GM19351 (cell line): ENCODE measurements at regions not wholly inside any gene's neighbourhood (a gene's known extent, or its start where the extent isn't known, plus 50 kb on each side); places are given as distances from the start of the nearest gene placed in this dataset.
A peak's percentile ranks its signal among the peaks of the same experiment; 100 is the strongest.

Experiments used
- ATAC-seq: cut with Tn5 transposase; IDR thresholded peaks from one replicate; pipeline ENCODE4 v1.9.1; 2021; ENCODE audit warnings: mild to moderate bottlenecking, moderate library complexity; ENCODE audit not compliant: unreplicated experiment

- ATAC-seq = no peak
Measured at GRCh38 chr5:93279296-93279963, 301.6 kb downstream of the NR2F1-AS1 start.

GRCh38 chr5:93278896-93279295, 302.1 kb downstream of the NR2F1-AS1 start:
- ATAC-seq = no peak

- ATAC-seq = no peak
Measured at GRCh38 chr5:93277051-93277450, 304.0 kb downstream of the NR2F1-AS1 start.

- ATAC-seq = no peak
Measured at GRCh38 chr5:93275376-93275775, 305.6 kb downstream of the NR2F1-AS1 start.

- ATAC-seq = no peak
Measured at GRCh38 chr5:93274291-93274690, 306.7 kb downstream of the NR2F1-AS1 start.

- ATAC-seq = no peak
Measured at GRCh38 chr5:93273176-93273575, 307.8 kb downstream of the NR2F1-AS1 start.

GRCh38 chr5:93272108-93272507, 308.9 kb downstream of the NR2F1-AS1 start:
- no peak for ATAC-seq

GRCh38 chr5:93267736-93268135, 313.3 kb downstream of the NR2F1-AS1 start:
- ATAC-seq = no peak

GRCh38 chr5:93267276-93267675, 313.7 kb downstream of the NR2F1-AS1 start:
- no peak for ATAC-seq

GRCh38 chr5:93257616-93258015, 323.4 kb downstream of the NR2F1-AS1 start:
- no peak for ATAC-seq

GRCh38 chr5:93255796-93256195, 325.2 kb downstream of the NR2F1-AS1 start:
- no peak for ATAC-seq

- no peak for ATAC-seq
Measured at GRCh38 chr5:93252165-93252564, 328.9 kb downstream of the NR2F1-AS1 start.

GRCh38 chr5:93251347-93251746, 329.7 kb downstream of the NR2F1-AS1 start:
- ATAC-seq = no peak

GRCh38 chr5:93250424-93250823, 330.6 kb downstream of the NR2F1-AS1 start:
- no peak for ATAC-seq

GRCh38 chr5:93249651-93250289, 331.2 kb downstream of the NR2F1-AS1 start:
- no peak for ATAC-seq

GRCh38 chr5:93247105-93247504, 333.9 kb downstream of the NR2F1-AS1 start:
- no peak for ATAC-seq

GRCh38 chr5:93246090-93246855, 334.7 kb downstream of the NR2F1-AS1 start:
- no peak for ATAC-seq

GRCh38 chr5:93245226-93245625, 335.8 kb downstream of the NR2F1-AS1 start:
- ATAC-seq = no peak

GRCh38 chr5:93243481-93243880, 337.5 kb downstream of the NR2F1-AS1 start:
- ATAC-seq = no peak

- peak; percentile 42 for ATAC-seq
Measured at GRCh38 chr5:93240228-93240834, 340.7 kb downstream of the NR2F1-AS1 start.

- ATAC-seq = no peak
Measured at GRCh38 chr5:93236807-93237421, 344.1 kb downstream of the NR2F1-AS1 start.
